GM12864 (cell line): ENCODE measurements at regions not wholly inside any gene's neighbourhood (a gene's known extent, or its start where the extent isn't known, plus 50 kb on each side); places are given as distances from the start of the nearest gene placed in this dataset.

Source experiments
- DNase-seq: peaks from one replicate; pipeline ENCODE4 v3.0.0-alpha.2; 2011; ENCODE audit warnings: low read depth
- H3K4me3 ChIP-seq: 2 replicates; pipeline ENCODE4 v1.5.1; 2011; ENCODE audit warnings: mild to moderate bottlenecking, low read depth, low read length, control low read depth
- TF ChIP-seq, protein P1 (sequence below): IDR thresholded peaks from 2 replicates; pipeline ENCODE4 v1.5.1; 2011; ENCODE audit warnings: low read depth, mild to moderate bottlenecking, moderate library complexity, low read length, control low read depth, inconsistent platforms; ENCODE audit errors: missing control alignments

DNA sequence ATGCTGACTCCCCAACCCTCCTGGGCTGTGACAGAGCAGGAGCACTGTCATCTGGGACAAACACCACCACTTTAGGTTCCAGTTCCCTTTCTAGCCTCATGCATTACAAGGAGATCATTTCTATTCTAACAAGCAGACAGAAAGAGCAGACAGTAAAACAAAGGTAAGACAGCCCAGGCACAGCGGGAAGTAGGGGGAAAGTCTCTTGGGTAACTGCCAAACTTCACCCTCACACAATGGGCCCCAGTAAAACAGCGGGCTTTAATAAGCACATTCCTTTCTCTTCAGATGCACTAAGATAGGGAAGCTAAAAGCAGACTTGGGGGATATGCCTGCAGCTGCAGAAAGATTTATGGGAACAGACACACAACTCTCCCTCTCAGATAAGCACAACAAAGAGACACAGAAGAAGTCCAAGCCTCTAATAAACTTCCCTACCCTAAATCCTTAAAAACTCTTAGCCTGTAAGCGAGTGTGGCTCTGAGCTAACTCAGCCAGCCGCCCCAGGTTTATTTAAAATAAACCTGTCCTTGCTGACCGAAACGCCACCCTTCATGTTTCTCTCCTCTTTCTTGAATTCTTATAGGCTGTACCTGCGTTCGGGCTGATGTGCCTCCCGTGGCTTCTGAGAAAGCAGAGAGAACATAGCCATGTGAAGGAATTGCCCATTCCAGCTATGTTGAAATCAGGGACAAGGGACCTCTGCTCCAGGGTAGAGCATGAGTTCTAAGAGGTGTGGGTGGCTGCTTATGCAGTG lies 726.8 kb upstream of the DDX18 start:
- DNase-seq, result no peak
- TF ChIP-seq, protein P1, sequence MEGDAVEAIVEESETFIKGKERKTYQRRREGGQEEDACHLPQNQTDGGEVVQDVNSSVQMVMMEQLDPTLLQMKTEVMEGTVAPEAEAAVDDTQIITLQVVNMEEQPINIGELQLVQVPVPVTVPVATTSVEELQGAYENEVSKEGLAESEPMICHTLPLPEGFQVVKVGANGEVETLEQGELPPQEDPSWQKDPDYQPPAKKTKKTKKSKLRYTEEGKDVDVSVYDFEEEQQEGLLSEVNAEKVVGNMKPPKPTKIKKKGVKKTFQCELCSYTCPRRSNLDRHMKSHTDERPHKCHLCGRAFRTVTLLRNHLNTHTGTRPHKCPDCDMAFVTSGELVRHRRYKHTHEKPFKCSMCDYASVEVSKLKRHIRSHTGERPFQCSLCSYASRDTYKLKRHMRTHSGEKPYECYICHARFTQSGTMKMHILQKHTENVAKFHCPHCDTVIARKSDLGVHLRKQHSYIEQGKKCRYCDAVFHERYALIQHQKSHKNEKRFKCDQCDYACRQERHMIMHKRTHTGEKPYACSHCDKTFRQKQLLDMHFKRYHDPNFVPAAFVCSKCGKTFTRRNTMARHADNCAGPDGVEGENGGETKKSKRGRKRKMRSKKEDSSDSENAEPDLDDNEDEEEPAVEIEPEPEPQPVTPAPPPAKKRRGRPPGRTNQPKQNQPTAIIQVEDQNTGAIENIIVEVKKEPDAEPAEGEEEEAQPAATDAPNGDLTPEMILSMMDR, result no peak
- H3K4me3 ChIP-seq, result no peak overlapping the region

GRCh38 chr2:117091041-117091837 lies 723.3 kb upstream of the DDX18 start:
- no peak for DNase-seq
- TF ChIP-seq, protein P1, result no peak
- H3K4me3 ChIP-seq, result no peak overlapping the region

GRCh38 chr2:117101613-117102012 lies 712.9 kb upstream of the DDX18 start:
- no peak overlapping the region for H3K4me3 ChIP-seq
- TF ChIP-seq, protein P1, result no peak
- no peak for DNase-seq

DNA sequence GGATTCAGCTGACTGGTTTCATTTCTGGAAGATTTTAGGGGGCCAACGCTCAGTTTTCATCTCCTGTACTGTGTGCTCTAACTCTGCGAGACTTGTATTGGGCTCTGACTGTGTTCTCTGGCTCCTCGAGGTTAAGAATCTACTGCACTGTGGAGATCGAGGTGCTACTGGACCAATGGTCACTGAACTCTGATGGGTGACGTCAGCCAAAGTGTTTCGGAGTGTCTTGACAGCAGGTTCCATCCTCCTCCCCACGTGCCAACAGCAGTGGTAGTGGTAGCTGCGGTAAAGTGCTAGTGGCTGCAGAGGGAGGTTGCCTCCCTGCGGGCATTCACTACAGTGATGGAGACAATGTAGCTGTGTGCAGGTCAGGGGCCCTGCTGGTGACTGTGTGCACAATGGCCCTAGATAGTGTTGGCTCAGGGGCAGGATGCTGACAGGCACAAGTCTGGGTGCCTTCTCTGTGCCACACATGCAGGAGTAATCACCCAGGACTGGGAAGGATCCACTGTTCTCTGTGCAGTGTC lies 705.7 kb upstream of the DDX18 start:
- no peak for DNase-seq
- H3K4me3 ChIP-seq, result no peak overlapping the region
- TF ChIP-seq, protein P1, result no peak

GRCh38 chr2:117118994-117119393 lies 695.5 kb upstream of the DDX18 start:
- no peak for DNase-seq
- TF ChIP-seq, protein P1, result no peak
- H3K4me3 ChIP-seq, result no peak overlapping the region

DNA sequence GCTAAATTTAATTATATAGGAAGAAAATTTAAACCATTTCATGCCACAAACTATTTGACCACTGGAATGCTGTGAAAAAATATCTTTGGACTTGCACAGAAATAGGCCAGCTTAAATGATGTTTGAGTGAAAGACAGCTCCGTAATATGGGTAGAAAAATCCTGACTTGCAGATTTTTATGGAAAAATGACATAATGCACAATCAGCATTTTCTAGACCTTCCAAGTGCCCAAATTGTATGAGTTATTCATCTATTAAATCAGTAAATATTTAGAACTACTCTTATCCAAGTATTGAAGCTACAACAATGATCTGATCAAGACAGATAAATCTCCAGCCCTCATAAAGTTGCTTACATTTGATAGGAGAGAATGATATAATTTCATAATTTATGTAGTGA lies 691.1 kb upstream of the DDX18 start:
- no peak overlapping the region for H3K4me3 ChIP-seq
- no peak for DNase-seq
- TF ChIP-seq, protein P1, result no peak

DNA sequence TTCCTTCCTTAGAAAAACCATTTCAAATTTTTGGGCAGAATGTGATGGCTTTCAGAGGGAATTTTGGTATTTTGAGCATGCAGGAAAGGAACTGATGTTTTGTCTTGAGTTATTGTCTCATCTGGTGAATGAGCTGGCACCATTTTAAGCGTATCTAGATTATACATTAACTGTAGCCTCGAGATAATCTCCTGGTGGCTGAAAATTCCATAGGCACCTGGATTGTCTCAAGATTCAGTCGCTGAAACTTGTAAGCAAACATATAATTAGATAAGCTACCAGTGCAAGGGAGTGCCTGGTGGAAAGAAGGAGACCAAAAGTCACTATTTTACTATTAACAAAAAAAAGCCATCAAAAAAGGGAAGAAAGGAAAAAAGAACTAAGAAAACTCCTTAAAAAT lies 687.8 kb upstream of the DDX18 start:
- H3K4me3 ChIP-seq, result no peak overlapping the region
- DNase-seq, result no peak
- TF ChIP-seq, protein P1, result no peak
